Dermis blood vessel endothelial cell (primary cell): ENCODE measurements at regions not wholly inside any gene's neighbourhood (a gene's known extent, or its start where the extent isn't known, plus 50 kb on each side); places are given as distances from the start of the nearest gene placed in this dataset.
A peak's percentile ranks its signal among the peaks of the same experiment; 100 is the strongest.
"Not testable (repeated sequence)": the region's sequence is repeated elsewhere in the genome, so short reads cannot be mapped to it uniquely, and the experiment has no call there.

Experiments
- DNase-seq: peaks from one replicate; pipeline ENCODE4 v3.0.0; 2010

- no peak for DNase-seq
Measured at GRCh38 chr12:28994179-28994715, 154.8 kb upstream of the FAR2 start.

GRCh38 chr12:28996688-28997087, 152.4 kb upstream of the FAR2 start:
- no peak for DNase-seq

- DNase-seq, result peak; percentile 58
Measured at GRCh38 chr12:28998662-28999120, 150.4 kb upstream of the FAR2 start.

- DNase-seq, result no peak
Measured at GRCh38 chr12:29004066-29004935, 144.8 kb upstream of the FAR2 start.

GRCh38 chr12:29004936-29005304, 144.2 kb upstream of the FAR2 start:
- DNase-seq, result no peak

GRCh38 chr12:29008786-29009185, 140.3 kb upstream of the FAR2 start:
- DNase-seq, result no peak

GRCh38 chr12:29012673-29013072, 136.4 kb upstream of the FAR2 start:
- no peak for DNase-seq

- DNase-seq, result not testable (repeated sequence)
Measured at GRCh38 chr12:29017532-29017931, 131.5 kb upstream of the FAR2 start.

- DNase-seq, result no peak
Measured at GRCh38 chr12:29023436-29024076, 125.5 kb upstream of the FAR2 start.

GRCh38 chr12:29024117-29024516, 125.0 kb upstream of the FAR2 start:
- DNase-seq, result no peak

GRCh38 chr12:29025937-29026336, 123.1 kb upstream of the FAR2 start:
- no peak for DNase-seq

GRCh38 chr12:29026419-29026818, 122.7 kb upstream of the FAR2 start:
- no peak for DNase-seq

GRCh38 chr12:29029484-29029883, 119.6 kb upstream of the FAR2 start:
- DNase-seq, result not testable (repeated sequence)

- DNase-seq, result no peak
Measured at GRCh38 chr12:29030006-29030405, 119.1 kb upstream of the FAR2 start.

- no peak for DNase-seq
Measured at GRCh38 chr12:29032446-29032845, 116.6 kb upstream of the FAR2 start.

- DNase-seq, result no peak
Measured at GRCh38 chr12:29033519-29033918, 115.6 kb upstream of the FAR2 start.

GRCh38 chr12:29035112-29035511, 114.0 kb upstream of the FAR2 start:
- no peak for DNase-seq

- DNase-seq, result no peak
Measured at GRCh38 chr12:29039013-29039412, 110.1 kb upstream of the FAR2 start.

GRCh38 chr12:29041621-29042020, 107.5 kb upstream of the FAR2 start:
- DNase-seq, result no peak

GRCh38 chr12:29043069-29043468, 106.0 kb upstream of the FAR2 start:
- no peak for DNase-seq

- DNase-seq, result no peak
Measured at GRCh38 chr12:29044799-29045198, 104.3 kb upstream of the FAR2 start.

GRCh38 chr12:29048787-29049186, 100.3 kb upstream of the FAR2 start:
- DNase-seq, result no peak

- no peak for DNase-seq
Measured at GRCh38 chr12:29050503-29050902, 98.6 kb upstream of the FAR2 start.

GRCh38 chr12:29051221-29051620, 97.9 kb upstream of the FAR2 start:
- no peak for DNase-seq
